ENCODE measurements at regions not wholly inside any gene's neighbourhood (a gene's known extent, or its start where the extent isn't known, plus 50 kb on each side); places are given as distances from the start of the nearest gene placed in this dataset.

GRCh38 chr17:70987867-70988340 is 818.6 kb downstream of the KCNJ2 start:
- no peak overlapping the region for H3K9ac ChIP-seq (ENCODE audit: low read depth, low read length, poor library complexity, severe bottlenecking)
- no peaks in the 10 kb centered on the region for H3F3A ChIP-seq (ENCODE audit: low read depth)
- no peaks in the 10 kb centered on the region for H3K4me1 ChIP-seq (ENCODE audit: insufficient read depth, low read length, poor library complexity, severe bottlenecking)
- no peak overlapping the region for H3K4me2 ChIP-seq (ENCODE audit: low read depth, low read length, poor library complexity, severe bottlenecking)
- no peak overlapping the region for H3K4me3 ChIP-seq (ENCODE audit: low read length, poor library complexity, severe bottlenecking)
- TF ChIP-seq EZH2phosphoT487 (IDR thresholded peaks at IDR 0.05; ENCODE audit: borderline replicate concordance): no peak
- no peak for TF ChIP-seq CTCF (conservative IDR thresholded peaks at IDR 0.05; ENCODE audit: low read length)
- H3K79me2 ChIP-seq (ENCODE audit: insufficient read depth, low read length): no peaks in the 10 kb centered on the region
- no peaks in the 10 kb centered on the region for H3K36me3 ChIP-seq (ENCODE audit: insufficient read depth, low read length)
- H2AFZ ChIP-seq (ENCODE audit: low read length): no peak overlapping the region
- no peaks in the 10 kb centered on the region for H3K27me3 ChIP-seq (ENCODE audit: insufficient read depth, low read length, poor library complexity, severe bottlenecking)
- H3K9me3 ChIP-seq (ENCODE audit: insufficient read depth, low read depth, low read length): no peaks in the 10 kb centered on the region
- no peaks in the 10 kb centered on the region for H3K9me2 ChIP-seq (replicated peaks; ENCODE audit: low read depth, low read length)
- H4K20me1 ChIP-seq (ENCODE audit: insufficient read depth, low read length, poor library complexity, severe bottlenecking): no peaks in the 10 kb centered on the region

GRCh38 chr17:70988622-70989021 is 819.3 kb downstream of the KCNJ2 start:
- no peak overlapping the region for H3K4me3 ChIP-seq (ENCODE audit: low read length, poor library complexity, severe bottlenecking)
- no peaks in the 10 kb centered on the region for H3K4me1 ChIP-seq (ENCODE audit: insufficient read depth, low read length, poor library complexity, severe bottlenecking)
- H2AFZ ChIP-seq (ENCODE audit: low read length): no peak overlapping the region
- no peaks in the 10 kb centered on the region for H3K36me3 ChIP-seq (ENCODE audit: insufficient read depth, low read length)
- H4K20me1 ChIP-seq (ENCODE audit: insufficient read depth, low read length, poor library complexity, severe bottlenecking): no peaks in the 10 kb centered on the region
- no peak overlapping the region for H3K9ac ChIP-seq (ENCODE audit: low read depth, low read length, poor library complexity, severe bottlenecking)
- H3K9me3 ChIP-seq (ENCODE audit: insufficient read depth, low read depth, low read length): no peaks in the 10 kb centered on the region
- no peak overlapping the region for H3K4me2 ChIP-seq (ENCODE audit: low read depth, low read length, poor library complexity, severe bottlenecking)
- no peaks in the 10 kb centered on the region for H3K79me2 ChIP-seq (ENCODE audit: insufficient read depth, low read length)
- H3K9me2 ChIP-seq (replicated peaks; ENCODE audit: low read depth, low read length): no peaks in the 10 kb centered on the region
- H3K27me3 ChIP-seq (ENCODE audit: insufficient read depth, low read length, poor library complexity, severe bottlenecking): no peaks in the 10 kb centered on the region
- H3F3A ChIP-seq (ENCODE audit: low read depth): no peaks in the 10 kb centered on the region
- TF ChIP-seq CTCF (conservative IDR thresholded peaks at IDR 0.05; ENCODE audit: low read length): no peak
- no peak for TF ChIP-seq EZH2phosphoT487 (IDR thresholded peaks at IDR 0.05; ENCODE audit: borderline replicate concordance)

GRCh38 chr17:70989280-70989679 is 819.9 kb downstream of the KCNJ2 start:
- H3K4me3 ChIP-seq (ENCODE audit: low read length, poor library complexity, severe bottlenecking): no peak overlapping the region
- no peaks in the 10 kb centered on the region for H3K79me2 ChIP-seq (ENCODE audit: insufficient read depth, low read length)
- no peak for TF ChIP-seq CTCF (conservative IDR thresholded peaks at IDR 0.05; ENCODE audit: low read length)
- TF ChIP-seq EZH2phosphoT487 (IDR thresholded peaks at IDR 0.05; ENCODE audit: borderline replicate concordance): no peak
- H3K4me1 ChIP-seq (ENCODE audit: insufficient read depth, low read length, poor library complexity, severe bottlenecking): no peaks in the 10 kb centered on the region
- H3K4me2 ChIP-seq (ENCODE audit: low read depth, low read length, poor library complexity, severe bottlenecking): no peak overlapping the region
- H4K20me1 ChIP-seq (ENCODE audit: insufficient read depth, low read length, poor library complexity, severe bottlenecking): no peaks in the 10 kb centered on the region
- H3K9me3 ChIP-seq (ENCODE audit: insufficient read depth, low read depth, low read length): no peaks in the 10 kb centered on the region
- H3K9me2 ChIP-seq (replicated peaks; ENCODE audit: low read depth, low read length): no peaks in the 10 kb centered on the region
- H3K27me3 ChIP-seq (ENCODE audit: insufficient read depth, low read length, poor library complexity, severe bottlenecking): no peaks in the 10 kb centered on the region
- H3F3A ChIP-seq (ENCODE audit: low read depth): no peaks in the 10 kb centered on the region
- H3K9ac ChIP-seq (ENCODE audit: low read depth, low read length, poor library complexity, severe bottlenecking): no peak overlapping the region
- H3K36me3 ChIP-seq (ENCODE audit: insufficient read depth, low read length): no peaks in the 10 kb centered on the region
- H2AFZ ChIP-seq (ENCODE audit: low read length): no peak overlapping the region

Data from Loucy (cell line).